GM19452 (cell line): ENCODE measurements at regions not wholly inside any gene's neighbourhood (a gene's known extent, or its start where the extent isn't known, plus 50 kb on each side); places are given as distances from the start of the nearest gene placed in this dataset.

Experiments
- ATAC-seq: cut with Tn5 transposase; IDR thresholded peaks from one replicate; pipeline ENCODE4 v1.9.1; 2021; ENCODE audit not compliant: unreplicated experiment

DNA sequence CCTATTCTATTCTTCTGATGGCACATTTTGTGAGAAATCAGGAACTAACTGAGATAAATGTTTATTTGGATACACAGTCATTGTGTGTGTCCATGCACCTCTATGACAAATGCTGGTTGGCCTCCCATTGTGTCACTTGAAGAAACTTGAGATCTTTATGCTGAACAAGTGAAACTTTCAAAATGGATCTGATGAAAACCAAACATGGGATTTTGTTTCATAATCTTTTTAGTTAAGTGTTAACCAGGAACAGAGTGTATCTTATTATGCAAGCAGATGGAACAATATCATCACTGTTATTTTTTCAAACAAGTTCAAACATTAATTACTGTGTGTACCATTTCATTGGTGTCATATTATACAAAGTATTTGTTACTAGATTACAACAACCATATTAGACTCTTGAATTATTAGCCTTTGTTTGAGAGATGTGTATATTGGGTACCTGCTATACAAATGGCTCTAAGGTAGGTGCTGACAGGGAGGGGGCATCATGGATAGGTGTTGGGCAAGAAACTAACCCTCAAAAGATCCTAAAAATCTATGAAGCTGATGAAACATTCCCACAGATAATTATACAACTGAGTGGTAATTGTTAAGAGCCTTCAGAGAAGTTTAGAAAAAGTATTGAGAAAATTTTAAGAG, 159.8 kb downstream of the PALM2AKAP2 start:
- no peak for ATAC-seq

GRCh38 chr9:109940561-109940960, 160.6 kb downstream of the PALM2AKAP2 start:
- ATAC-seq, result no peak

DNA sequence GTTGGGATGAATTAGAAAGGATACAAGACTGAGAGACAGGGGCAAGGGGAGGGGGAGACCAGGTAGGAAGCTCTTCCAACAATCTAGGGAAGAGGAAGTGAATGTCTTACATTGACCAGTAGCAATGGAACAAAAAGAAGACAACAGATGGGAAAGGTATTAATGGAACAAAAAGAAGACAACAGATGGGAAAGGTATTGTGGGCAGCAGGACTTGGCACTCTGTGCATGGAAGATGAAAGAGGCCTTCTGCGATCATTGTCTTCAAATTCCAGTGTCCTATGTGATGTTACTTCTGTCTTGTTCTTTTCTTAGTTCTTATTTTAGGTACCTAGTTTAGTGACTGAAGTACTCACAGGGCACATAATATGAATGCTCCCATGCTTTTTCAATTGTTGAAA, 161.8 kb downstream of the PALM2AKAP2 start:
- no peak for ATAC-seq

DNA sequence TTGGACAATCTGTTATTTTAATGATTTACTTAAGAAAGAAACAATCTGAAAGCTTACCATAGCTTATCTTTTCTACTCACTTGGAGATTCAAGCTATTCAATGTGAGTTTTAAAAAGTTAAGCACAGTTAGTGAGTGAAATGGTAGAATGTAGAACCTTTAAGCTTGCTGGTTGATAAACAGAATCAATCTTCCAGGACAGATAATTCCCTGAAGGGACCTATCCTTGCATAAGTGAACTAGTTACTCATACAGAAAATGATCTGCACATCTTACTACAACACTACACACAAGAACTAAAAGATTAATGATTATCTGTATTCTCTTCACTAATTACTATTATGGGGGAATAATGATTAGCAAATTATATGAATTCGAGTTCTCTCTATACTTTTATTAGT, 165.6 kb downstream of the PALM2AKAP2 start:
- ATAC-seq, result no peak

GRCh38 chr9:109948453-109948852, 168.5 kb downstream of the PALM2AKAP2 start:
- no peak for ATAC-seq

- ATAC-seq, result no peak
These were observed 170.9 kb downstream of the PALM2AKAP2 start for GRCh38 chr9:109950710-109951443.

GRCh38 chr9:109953300-109953699, 173.3 kb downstream of the PALM2AKAP2 start:
- no peak for ATAC-seq

- no peak for ATAC-seq
These were observed 174.0 kb downstream of the PALM2AKAP2 start for GRCh38 chr9:109953813-109954497.

GRCh38 chr9:109956717-109957440, 176.9 kb downstream of the PALM2AKAP2 start:
- no peak for ATAC-seq

DNA sequence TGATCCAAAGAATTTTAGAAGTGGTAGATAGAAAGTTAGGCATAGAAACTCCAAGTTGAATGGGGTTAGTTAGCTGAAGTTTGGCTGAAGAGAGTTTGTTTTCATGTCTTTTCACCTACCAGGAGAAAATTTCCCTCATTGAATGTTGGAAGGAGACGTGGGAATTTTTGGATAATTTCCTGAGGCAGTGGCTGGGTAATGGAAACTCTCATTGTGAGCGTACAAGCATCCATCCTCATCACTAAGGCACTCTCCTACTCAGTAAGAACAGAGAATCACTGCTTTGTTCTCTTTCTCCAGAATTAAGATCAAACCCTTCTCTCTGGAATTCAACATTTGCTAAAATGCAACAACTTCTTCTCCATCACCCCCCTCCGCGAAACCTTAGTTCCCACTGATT, 179.7 kb downstream of the PALM2AKAP2 start:
- no peak for ATAC-seq

- no peak for ATAC-seq
These were observed 181.6 kb downstream of the PALM2AKAP2 start for GRCh38 chr9:109961626-109962025.

DNA sequence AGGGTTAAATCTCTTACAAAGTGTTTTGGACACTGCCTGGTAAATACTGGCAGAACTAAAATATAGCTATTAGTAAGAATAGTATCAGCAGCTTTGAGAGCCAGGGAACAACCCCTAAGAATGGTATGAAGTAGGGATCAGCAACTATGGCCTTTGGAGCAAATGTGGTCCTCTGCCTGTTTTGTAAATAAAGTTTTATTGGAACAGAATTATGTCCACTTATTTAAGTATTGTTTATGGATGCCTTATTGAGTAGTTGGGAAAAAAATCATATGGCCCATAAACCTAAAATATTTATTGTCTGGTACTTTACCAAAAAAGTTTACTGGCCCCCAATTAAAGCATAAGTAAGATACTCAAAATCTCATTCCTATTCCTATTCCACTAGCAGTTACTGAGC, 182.2 kb downstream of the PALM2AKAP2 start:
- no peak for ATAC-seq

GRCh38 chr9:109963079-109963478, 183.1 kb downstream of the PALM2AKAP2 start:
- ATAC-seq, result no peak

DNA sequence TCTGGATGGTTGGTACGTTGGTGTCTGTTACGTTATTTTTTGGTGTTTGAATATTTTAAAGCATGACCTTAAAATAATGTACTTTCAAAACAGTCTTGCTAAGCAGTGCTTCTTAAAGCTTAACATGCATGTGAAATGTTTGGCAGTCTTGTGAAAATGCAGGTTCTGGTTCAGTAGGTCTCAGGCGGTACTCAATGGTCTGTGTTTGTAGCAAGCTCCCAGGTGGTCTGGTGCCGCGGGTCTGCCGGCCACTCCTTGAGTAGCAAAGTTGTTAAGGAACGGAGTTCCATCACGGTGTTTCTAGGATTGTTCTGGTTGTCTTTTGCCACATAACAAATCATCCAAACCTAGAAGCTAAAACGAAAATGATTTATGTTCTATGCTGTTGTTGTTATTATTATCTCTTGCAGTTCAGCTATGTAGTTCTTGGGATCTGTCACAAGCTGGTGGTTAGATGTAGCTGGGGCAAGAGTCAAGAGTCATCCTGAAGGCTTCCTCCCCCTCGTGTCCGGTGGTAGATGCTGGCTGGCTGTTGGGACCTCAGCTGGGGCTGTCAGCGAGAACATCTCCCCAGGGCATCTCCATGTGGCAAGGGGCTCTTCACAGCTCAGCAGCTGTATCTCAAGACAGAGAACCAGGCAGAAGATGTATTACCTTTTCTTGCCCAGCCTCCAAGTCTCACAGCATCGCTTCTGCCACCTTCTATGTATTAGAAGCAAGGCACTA, 186.8 kb downstream of the PALM2AKAP2 start:
- peak; percentile 41 for ATAC-seq

DNA sequence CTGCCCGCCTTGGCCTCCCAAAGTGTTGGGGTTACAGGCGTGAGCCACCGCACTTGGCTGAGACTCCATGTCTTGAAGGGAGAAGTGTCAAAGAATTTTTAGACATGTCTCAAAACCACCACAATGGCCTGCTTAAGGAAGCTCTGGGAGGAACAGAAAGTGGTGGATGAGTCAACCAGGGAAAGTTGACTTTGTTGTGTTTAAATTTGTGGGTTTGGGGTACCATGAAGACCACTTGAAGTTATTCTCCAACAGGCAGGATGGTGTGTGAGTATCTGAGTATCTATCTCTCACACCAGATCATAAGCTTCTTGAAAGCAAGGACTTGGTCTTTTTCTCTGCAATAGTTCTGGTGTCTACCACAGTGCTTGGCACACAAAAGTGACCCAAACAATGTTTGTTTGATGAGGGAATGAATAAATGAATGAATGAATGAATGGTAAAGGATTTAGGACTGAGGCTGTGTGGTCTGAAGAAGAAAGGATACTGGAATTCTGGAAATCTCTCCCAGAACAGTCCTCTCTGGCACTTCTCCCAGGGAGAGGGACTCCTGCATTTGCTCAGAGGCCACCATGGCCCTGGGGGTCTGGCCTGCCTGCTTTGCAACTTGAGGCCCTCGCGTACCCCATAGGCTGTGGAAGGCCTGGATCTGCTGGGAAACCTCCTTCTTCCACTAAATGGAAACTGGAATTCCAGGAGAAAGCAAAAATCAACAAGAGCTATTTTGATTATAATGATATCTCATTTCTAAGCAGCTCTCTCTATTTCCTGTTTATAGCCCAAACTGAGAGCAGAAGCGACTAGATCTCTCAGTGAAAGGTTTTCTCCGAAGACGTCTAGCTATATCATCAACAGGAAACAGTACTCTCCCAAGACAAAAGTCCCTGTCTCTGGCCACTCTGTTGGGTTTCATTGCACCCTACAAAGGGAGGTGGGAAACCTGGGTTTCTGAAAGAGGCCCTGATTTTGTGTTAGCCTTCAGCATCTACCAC, 187.9 kb downstream of the PALM2AKAP2 start:
- peak; percentile 33 for ATAC-seq

DNA sequence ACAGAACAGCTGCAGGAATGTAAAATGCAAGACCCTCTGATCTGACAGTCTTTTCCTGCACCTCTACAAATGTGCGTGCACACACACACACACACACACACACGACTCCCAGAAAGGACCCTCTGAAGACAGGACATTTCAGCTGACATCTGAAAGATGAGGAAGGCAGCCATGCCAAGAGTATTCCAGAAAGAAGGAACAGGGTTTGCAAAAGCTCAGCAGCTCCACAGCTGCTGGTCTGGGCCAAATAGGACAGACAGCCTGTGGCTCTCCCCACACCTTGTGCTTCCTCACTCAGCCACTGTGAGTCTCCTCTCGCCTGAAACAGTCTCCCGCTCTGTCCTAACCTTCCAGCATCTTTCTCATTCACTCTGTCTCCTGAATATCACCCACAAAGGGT, 189.0 kb downstream of the PALM2AKAP2 start:
- no peak for ATAC-seq

GRCh38 chr9:109969573-109970237, 189.7 kb downstream of the PALM2AKAP2 start:
- no peak for ATAC-seq

- ATAC-seq, result no peak
These were observed 191.2 kb downstream of the PALM2AKAP2 start for GRCh38 chr9:109971226-109971625.
